Astrocyte (in vitro differentiated cells and primary cell): ENCODE measurements at regions not wholly inside any gene's neighbourhood (a gene's known extent, or its start where the extent isn't known, plus 50 kb on each side); places are given as distances from the start of the nearest gene placed in this dataset.

Experiments
- DNase-seq: peaks from one replicate; pipeline ENCODE4 v3.0.0-alpha.2; 2010; ENCODE audit warnings: low read depth
- FAIRE-seq: peaks from 2 replicates; lab custom pipeline; 2011; peaks lifted over from hg19 to GRCh38; lab: Jason Lieb, UNC
- H2AFZ ChIP-seq: 2 replicates; pipeline ENCODE4 v1.6.0; 2012; ENCODE audit warnings: low read depth, low read length, inconsistent platforms
- H3K27ac ChIP-seq: 2 replicates; pipeline ENCODE4 v1.5.1; 2011; ENCODE audit warnings: low read depth, low read length, inconsistent platforms
- H3K27me3 ChIP-seq: 2 replicates; pipeline ENCODE4 v1.6.0; 2011; ENCODE audit warnings: low read length, inconsistent platforms; ENCODE audit not compliant: insufficient read depth
- H3K36me3 ChIP-seq: 2 replicates; pipeline ENCODE4 v1.5.1; 2011; ENCODE audit warnings: low read length, inconsistent platforms; ENCODE audit not compliant: insufficient read depth
- H3K4me1 ChIP-seq: 2 replicates; pipeline ENCODE4 v1.5.1; 2011; ENCODE audit warnings: low read length, inconsistent platforms; ENCODE audit not compliant: insufficient read depth
- H3K4me2 ChIP-seq: 2 replicates; pipeline ENCODE4 v1.6.0; 2012; ENCODE audit warnings: low read length, inconsistent platforms
- H3K4me3 ChIP-seq: 2 replicates; pipeline ENCODE4 v1.5.1; 2011; ENCODE audit warnings: low read depth, mild to moderate bottlenecking, low read length, inconsistent platforms; ENCODE audit not compliant: insufficient read depth
- H3K79me2 ChIP-seq: 2 replicates; pipeline ENCODE4 v1.6.0; 2012; ENCODE audit warnings: mild to moderate bottlenecking, low read length, inconsistent platforms; ENCODE audit not compliant: insufficient read depth
- H3K9ac ChIP-seq: 2 replicates; pipeline ENCODE4 v1.6.0; 2012; ENCODE audit warnings: mild to moderate bottlenecking, low read length, inconsistent platforms
- H3K9me3 ChIP-seq: 2 replicates; pipeline ENCODE4 v1.5.1; 2012; ENCODE audit warnings: low read depth, mild to moderate bottlenecking, low read length, inconsistent platforms; ENCODE audit not compliant: insufficient read depth
- H4K20me1 ChIP-seq: 2 replicates; pipeline ENCODE4 v1.6.0; 2012; ENCODE audit warnings: low read length, inconsistent platforms; ENCODE audit not compliant: insufficient read depth
- H3K27ac Mint-ChIP-seq: one replicate; pipeline ENCODE4 v1.8.0; 2021; ENCODE audit warnings: mild to moderate bottlenecking, mixed read lengths; ENCODE audit not compliant: unreplicated experiment
- H3K27me3 Mint-ChIP-seq: one replicate; pipeline ENCODE4 v1.8.0; 2021; ENCODE audit warnings: low read depth, mixed read lengths; ENCODE audit not compliant: unreplicated experiment
- H3K36me3 Mint-ChIP-seq: one replicate; pipeline ENCODE4 v1.8.0; 2021; ENCODE audit warnings: low read depth, mixed read lengths; ENCODE audit not compliant: unreplicated experiment
- H3K4me1 Mint-ChIP-seq: one replicate; pipeline ENCODE4 v1.8.0; 2021; ENCODE audit warnings: low read depth, mixed read lengths; ENCODE audit not compliant: unreplicated experiment
- H3K4me3 Mint-ChIP-seq: one replicate; pipeline ENCODE4 v1.8.0; 2021; ENCODE audit warnings: mild to moderate bottlenecking, moderate library complexity, mixed read lengths; ENCODE audit not compliant: unreplicated experiment
- H3K9me3 Mint-ChIP-seq: one replicate; pipeline ENCODE4 v1.8.0; 2021; ENCODE audit warnings: mild to moderate bottlenecking, mixed read lengths; ENCODE audit not compliant: unreplicated experiment
- CTCF ChIP-seq: IDR thresholded peaks from 2 replicates; pipeline ENCODE4 v1.5.1; 2011; ENCODE audit warnings: low read depth, mild to moderate bottlenecking, inconsistent platforms, low read length, moderate library complexity; ENCODE audit not compliant: insufficient read depth
- EZH2 ChIP-seq: IDR thresholded peaks from 2 replicates; pipeline ENCODE4 v1.6.1; 2012; ENCODE audit warnings: mild to moderate bottlenecking, low read length, inconsistent platforms; ENCODE audit not compliant: insufficient read depth

- H3K4me3 ChIP-seq: no peak overlapping the region
- H3K27me3 ChIP-seq: no peaks in the 10 kb centered on the region
- TF ChIP-seq CTCF (no peak), EZH2 (no peak)
- no peaks in the 10 kb centered on the region for H3K36me3 Mint-ChIP-seq
- H3K4me2 ChIP-seq: peak overlapping the region; percentile 39
- no peaks in the 10 kb centered on the region for H3K36me3 ChIP-seq
- peaks cover 21% of the 10 kb centered on the region for H3K4me1 Mint-ChIP-seq
- H3K79me2 ChIP-seq: no peaks in the 10 kb centered on the region
- H3K9me3 ChIP-seq: no peaks in the 10 kb centered on the region
- FAIRE-seq (peak; percentile 94), DNase-seq (peak; percentile 95)
- no peaks in the 10 kb centered on the region for H4K20me1 ChIP-seq
- H3K27ac Mint-ChIP-seq: peak overlapping the region; percentile 94
- H2AFZ ChIP-seq: peak overlapping the region; percentile 41
- no peak overlapping the region for H3K4me3 Mint-ChIP-seq
- peak overlapping the region; percentile 45 for H3K9ac ChIP-seq
- H3K4me1 ChIP-seq: peaks cover 17% of the 10 kb centered on the region
- H3K9me3 Mint-ChIP-seq: no peaks in the 10 kb centered on the region
- no peaks in the 10 kb centered on the region for H3K27me3 Mint-ChIP-seq
- peak overlapping the region; percentile 85 for H3K27ac ChIP-seq
Observed at GRCh38 chr7:84637568-84638338, 443.2 kb upstream of the SEMA3A start.

GRCh38 chr7:84631913-84632312 lies 437.3 kb upstream of the SEMA3A start:
- FAIRE-seq (no peak), DNase-seq (no peak)
- H4K20me1 ChIP-seq: no peaks in the 10 kb centered on the region
- no peak overlapping the region for H2AFZ ChIP-seq
- no peak overlapping the region for H3K27ac Mint-ChIP-seq
- H3K27me3 ChIP-seq: no peaks in the 10 kb centered on the region
- peaks cover 12% of the 10 kb centered on the region for H3K9me3 Mint-ChIP-seq
- H3K9me3 ChIP-seq: peaks cover 8% of the 10 kb centered on the region
- H3K4me3 ChIP-seq: no peak overlapping the region
- H3K36me3 ChIP-seq: no peaks in the 10 kb centered on the region
- no peaks in the 10 kb centered on the region for H3K36me3 Mint-ChIP-seq
- H3K27me3 Mint-ChIP-seq: no peaks in the 10 kb centered on the region
- H3K79me2 ChIP-seq: no peaks in the 10 kb centered on the region
- no peak overlapping the region for H3K4me3 Mint-ChIP-seq
- H3K4me1 Mint-ChIP-seq: peaks cover under 1% of the 10 kb centered on the region
- H3K27ac ChIP-seq: no peak overlapping the region
- H3K4me2 ChIP-seq: no peak overlapping the region
- TF ChIP-seq EZH2: no peak
- TF ChIP-seq CTCF: no peak
- no peaks in the 10 kb centered on the region for H3K4me1 ChIP-seq
- no peak overlapping the region for H3K9ac ChIP-seq
